ENCODE measurements at regions not wholly inside any gene's neighbourhood (a gene's known extent, or its start where the extent isn't known, plus 50 kb on each side); places are given as distances from the start of the nearest gene placed in this dataset.

DNA sequence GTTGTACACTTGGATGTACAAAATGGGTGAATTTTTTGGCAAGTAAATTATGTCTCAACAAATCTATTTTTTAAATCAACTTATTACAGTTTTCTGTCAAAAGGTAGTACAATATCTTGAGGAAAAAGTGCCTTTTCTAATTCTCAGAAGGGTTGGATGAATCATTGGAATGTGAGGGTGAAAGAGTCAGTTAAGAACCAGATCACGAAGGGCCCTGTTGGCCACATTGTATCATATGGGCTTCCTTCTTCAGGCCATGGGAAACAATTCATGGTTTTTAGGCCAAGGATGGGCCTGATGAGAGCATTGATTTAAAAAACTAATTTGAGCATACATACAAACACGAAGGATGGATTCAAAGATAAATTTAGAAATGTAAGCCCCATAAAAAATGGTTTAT is 503.7 kb downstream of the TNS3 start:
- no peak for DNase-seq (ENCODE audit: low read depth)
- no peak overlapping the region for H3K4me3 ChIP-seq (ENCODE audit: low read depth, low read length)
- TF ChIP-seq, protein P1, sequence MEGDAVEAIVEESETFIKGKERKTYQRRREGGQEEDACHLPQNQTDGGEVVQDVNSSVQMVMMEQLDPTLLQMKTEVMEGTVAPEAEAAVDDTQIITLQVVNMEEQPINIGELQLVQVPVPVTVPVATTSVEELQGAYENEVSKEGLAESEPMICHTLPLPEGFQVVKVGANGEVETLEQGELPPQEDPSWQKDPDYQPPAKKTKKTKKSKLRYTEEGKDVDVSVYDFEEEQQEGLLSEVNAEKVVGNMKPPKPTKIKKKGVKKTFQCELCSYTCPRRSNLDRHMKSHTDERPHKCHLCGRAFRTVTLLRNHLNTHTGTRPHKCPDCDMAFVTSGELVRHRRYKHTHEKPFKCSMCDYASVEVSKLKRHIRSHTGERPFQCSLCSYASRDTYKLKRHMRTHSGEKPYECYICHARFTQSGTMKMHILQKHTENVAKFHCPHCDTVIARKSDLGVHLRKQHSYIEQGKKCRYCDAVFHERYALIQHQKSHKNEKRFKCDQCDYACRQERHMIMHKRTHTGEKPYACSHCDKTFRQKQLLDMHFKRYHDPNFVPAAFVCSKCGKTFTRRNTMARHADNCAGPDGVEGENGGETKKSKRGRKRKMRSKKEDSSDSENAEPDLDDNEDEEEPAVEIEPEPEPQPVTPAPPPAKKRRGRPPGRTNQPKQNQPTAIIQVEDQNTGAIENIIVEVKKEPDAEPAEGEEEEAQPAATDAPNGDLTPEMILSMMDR (IDR thresholded peaks at IDR 0.05; ENCODE audit: low read depth, low read length) = no peak
- TF ChIP-seq MYC (IDR thresholded peaks at IDR 0.05; ENCODE audit: low read depth, low read length) = no peak
- TF ChIP-seq, protein P2, sequence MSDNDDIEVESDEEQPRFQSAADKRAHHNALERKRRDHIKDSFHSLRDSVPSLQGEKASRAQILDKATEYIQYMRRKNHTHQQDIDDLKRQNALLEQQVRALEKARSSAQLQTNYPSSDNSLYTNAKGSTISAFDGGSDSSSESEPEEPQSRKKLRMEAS (IDR thresholded peaks at IDR 0.05; ENCODE audit: low read depth, low read length) = no peak

DNA sequence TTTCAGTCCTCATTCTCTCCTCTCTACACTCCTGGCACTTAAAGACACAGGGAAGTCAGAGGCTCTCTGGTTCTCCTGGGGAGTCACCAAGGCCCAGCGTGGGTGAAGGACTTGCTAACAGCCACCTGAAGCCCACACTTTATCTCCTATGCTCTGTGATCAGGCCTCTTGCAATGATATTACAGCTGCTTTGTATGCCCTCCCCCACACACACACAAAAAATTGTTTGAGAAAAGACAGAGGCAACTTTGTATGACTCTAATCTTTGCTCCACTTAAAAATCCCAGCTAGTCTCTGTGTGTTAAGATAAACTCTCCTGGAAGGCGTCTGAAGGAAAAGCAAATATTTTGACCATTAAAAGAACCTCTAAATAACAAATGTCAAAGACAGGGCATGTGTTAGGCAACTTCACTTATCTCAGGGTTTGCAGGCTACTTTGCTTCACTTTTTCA is 507.2 kb downstream of the TNS3 start:
- TF ChIP-seq MYC (IDR thresholded peaks at IDR 0.05; ENCODE audit: low read depth, low read length) (no peak), POLR2A (IDR thresholded peaks at IDR 0.05; ENCODE audit: extremely low read depth, insufficient read length) (no peak)
- TF ChIP-seq, protein P1 (IDR thresholded peaks at IDR 0.05; ENCODE audit: low read depth, low read length) = no peak
- TF ChIP-seq, protein P2 (IDR thresholded peaks at IDR 0.05; ENCODE audit: low read depth, low read length) = no peak
- no peak overlapping the region for H3K4me3 ChIP-seq (ENCODE audit: low read depth, low read length)
- no peak for DNase-seq (ENCODE audit: low read depth)

DNA sequence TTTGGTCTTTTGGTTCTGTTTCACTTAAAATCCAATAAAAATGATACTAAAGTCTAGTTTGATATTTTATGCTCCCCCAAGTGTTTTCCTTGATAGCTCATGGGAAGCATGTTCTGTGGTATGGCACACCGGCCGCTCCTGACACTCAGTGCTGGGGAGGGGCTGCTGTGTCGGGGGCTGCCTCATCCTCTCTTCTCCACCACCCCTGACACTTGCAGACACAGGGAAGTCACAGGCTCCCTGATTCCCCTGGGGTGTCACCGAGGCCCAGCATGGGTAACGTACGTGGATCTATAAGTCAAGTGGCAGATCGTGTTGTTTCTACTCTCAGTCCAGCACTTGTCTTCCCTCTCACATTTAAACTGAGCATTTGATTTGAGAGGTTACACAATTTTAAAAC is 508.6 kb downstream of the TNS3 start:
- H3K4me3 ChIP-seq (ENCODE audit: low read depth, low read length) = no peak overlapping the region
- DNase-seq (ENCODE audit: low read depth) = no peak

DNA sequence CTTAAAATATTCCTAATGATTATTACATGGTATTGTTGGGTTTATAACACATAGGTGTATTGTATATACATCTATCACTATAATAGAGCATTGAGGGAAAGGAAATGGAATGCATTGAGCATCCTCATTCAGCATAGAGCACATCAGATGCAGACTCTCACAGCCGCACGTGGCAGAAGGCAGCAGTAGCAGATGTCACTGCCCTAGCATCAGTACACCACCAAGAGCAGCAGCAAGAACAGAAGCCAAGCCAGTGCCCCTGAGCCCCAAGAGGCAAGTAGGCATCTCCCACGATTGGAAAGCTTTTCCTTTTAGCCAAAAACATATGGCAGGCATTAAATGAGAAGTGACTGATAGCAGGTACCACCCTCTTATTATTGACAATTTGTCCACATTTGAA is 510.0 kb downstream of the TNS3 start:
- TF ChIP-seq MYC (IDR thresholded peaks at IDR 0.05; ENCODE audit: low read depth, low read length) (no peak), POLR2A (IDR thresholded peaks at IDR 0.05; ENCODE audit: extremely low read depth, insufficient read length) (no peak)
- TF ChIP-seq, protein P2 (IDR thresholded peaks at IDR 0.05; ENCODE audit: low read depth, low read length) = no peak
- TF ChIP-seq, protein P1 (IDR thresholded peaks at IDR 0.05; ENCODE audit: low read depth, low read length) = no peak
- DNase-seq (ENCODE audit: low read depth) = no peak
- no peak overlapping the region for H3K4me3 ChIP-seq (ENCODE audit: low read depth, low read length)

More for the DNA sequence above, 508.6 kb downstream of the TNS3 start:
- TF ChIP-seq, protein P2 (IDR thresholded peaks at IDR 0.05; ENCODE audit: low read depth, low read length) = no peak
- no peak for TF ChIP-seq MYC (IDR thresholded peaks at IDR 0.05; ENCODE audit: low read depth, low read length)

DNA sequence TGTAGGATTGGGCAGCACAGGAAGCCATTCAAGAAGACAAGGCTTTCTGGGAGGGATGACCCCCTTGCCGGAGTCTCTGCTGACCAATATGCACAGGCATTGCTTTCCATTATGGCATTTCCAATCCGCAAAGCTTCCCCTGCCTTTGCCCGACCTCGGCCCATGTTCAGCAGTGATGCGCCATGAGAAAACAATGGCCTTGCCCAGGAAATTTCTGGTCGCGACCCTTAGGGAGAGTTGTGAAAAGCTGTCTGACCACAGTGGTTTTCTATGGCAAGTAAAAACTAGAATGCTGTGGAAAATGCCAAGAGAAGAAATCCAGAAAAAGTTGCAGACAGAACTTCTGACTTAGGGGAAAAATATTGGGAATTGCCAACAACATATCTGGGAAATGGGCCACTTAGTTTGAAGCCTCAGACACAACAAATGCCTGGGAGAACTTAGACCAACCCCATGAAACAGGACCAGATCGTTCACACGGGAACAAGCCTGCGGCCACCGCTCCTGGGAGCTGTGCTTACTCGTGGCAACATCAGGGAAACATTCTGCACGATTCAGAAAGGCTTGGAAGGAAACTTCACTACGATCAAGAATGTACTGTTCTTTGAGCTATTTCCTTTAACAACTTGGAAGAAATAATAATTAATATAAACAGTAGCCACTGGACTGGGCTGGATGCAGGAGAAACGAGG is 512.4 kb downstream of the TNS3 start:
- TF ChIP-seq, protein P1 (IDR thresholded peaks at IDR 0.05; ENCODE audit: low read depth, low read length) = no peak
- TF ChIP-seq POLR2A (IDR thresholded peaks at IDR 0.05; ENCODE audit: extremely low read depth, insufficient read length) = no peak
- TF ChIP-seq, protein P2 (IDR thresholded peaks at IDR 0.05; ENCODE audit: low read depth, low read length) = no peak
- TF ChIP-seq MYC (IDR thresholded peaks at IDR 0.05; ENCODE audit: low read depth, low read length) = no peak
- H3K4me3 ChIP-seq (ENCODE audit: low read depth, low read length) = no peak overlapping the region
- no peak for DNase-seq (ENCODE audit: low read depth)

DNA sequence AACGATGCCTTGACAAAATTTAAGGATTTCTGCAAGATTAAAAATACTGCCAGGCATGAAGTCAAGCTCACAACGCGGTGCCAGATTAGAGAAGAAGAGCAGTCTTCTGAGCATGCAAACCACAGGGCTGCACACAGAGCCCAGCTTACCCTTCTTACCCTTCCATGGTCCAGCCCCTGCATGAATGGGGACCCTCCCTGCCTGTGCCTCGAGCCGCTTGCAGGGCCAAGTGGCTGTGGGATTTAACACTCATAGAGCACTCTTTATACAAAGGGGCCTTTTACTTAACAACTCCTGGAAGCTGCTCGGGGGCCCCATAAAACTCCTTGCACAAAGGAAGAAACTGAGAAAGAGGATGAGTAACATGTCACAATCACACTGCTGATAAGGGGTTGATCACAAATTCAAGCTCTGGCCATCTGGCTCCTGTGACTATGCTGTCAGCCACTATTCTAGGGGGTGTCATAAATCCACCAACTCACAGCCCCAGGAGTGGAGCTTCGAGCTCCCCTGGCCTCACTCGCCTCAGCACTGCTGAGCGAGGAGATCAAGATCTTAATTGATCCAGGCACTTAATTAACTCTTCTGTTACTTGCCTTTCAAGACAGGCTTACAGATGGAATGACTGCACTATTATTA is 514.8 kb downstream of the TNS3 start:
- TF ChIP-seq POLR2A (IDR thresholded peaks at IDR 0.05; ENCODE audit: extremely low read depth, insufficient read length) (no peak), MYC (IDR thresholded peaks at IDR 0.05; ENCODE audit: low read depth, low read length) (no peak)
- TF ChIP-seq, protein P1 (IDR thresholded peaks at IDR 0.05; ENCODE audit: low read depth, low read length) = no peak
- TF ChIP-seq, protein P2 (IDR thresholded peaks at IDR 0.05; ENCODE audit: low read depth, low read length) = no peak
- DNase-seq (ENCODE audit: low read depth) = no peak

More for the DNA sequence above, 514.8 kb downstream of the TNS3 start:
- H3K4me3 ChIP-seq (ENCODE audit: low read depth, low read length) = no peak overlapping the region
